Skeletal muscle tissue (tissue), 3 donors: ENCODE measurements at regions not wholly inside any gene's neighbourhood (a gene's known extent, or its start where the extent isn't known, plus 50 kb on each side); places are given as distances from the start of the nearest gene placed in this dataset.

Source experiments
- H3K27ac ChIP-seq: one replicate; pipeline ENCODE4 v1.7.0; 2013; ENCODE audit warnings: mild to moderate bottlenecking, low read depth, low read length, inconsistent platforms
- H3K27me3 ChIP-seq, 3 donors: one replicate each; pipeline ENCODE4 v1.7.0; 2013; ENCODE audit warnings: low read length in 3 of 3; ENCODE audit not compliant: control insufficient read depth in 3 of 3, insufficient read depth in 3 of 3
- H3K36me3 ChIP-seq, 3 donors: one replicate each; pipeline ENCODE4 v1.7.0; 2013; ENCODE audit warnings: low read length in 3 of 3; ENCODE audit not compliant: control insufficient read depth in 3 of 3, insufficient read depth in 3 of 3
- H3K4me1 ChIP-seq, 3 donors: one replicate each; pipeline ENCODE4 v1.7.0; 2013; ENCODE audit warnings: low read length in 3 of 3, mild to moderate bottlenecking in 3 of 3; ENCODE audit not compliant: control insufficient read depth in 3 of 3, insufficient read depth in 3 of 3
- H3K4me3 ChIP-seq, 3 donors: one replicate each; pipeline ENCODE4 v1.7.0; 2013; ENCODE audit warnings: low read length in 3 of 3
- H3K9ac ChIP-seq, 3 donors: one replicate each; pipeline ENCODE4 v1.7.0; 2013; ENCODE audit warnings: low read length in 3 of 3, mild to moderate bottlenecking in 3 of 3, moderate library complexity in 2 of 3, low read depth in 1 of 3
- H3K9me3 ChIP-seq, 3 donors: one replicate each; pipeline ENCODE4 v1.7.0; 2013; ENCODE audit warnings: low read length in 3 of 3; ENCODE audit not compliant: control insufficient read depth in 3 of 3
- donor health status: Osteomylitis.

DNA sequence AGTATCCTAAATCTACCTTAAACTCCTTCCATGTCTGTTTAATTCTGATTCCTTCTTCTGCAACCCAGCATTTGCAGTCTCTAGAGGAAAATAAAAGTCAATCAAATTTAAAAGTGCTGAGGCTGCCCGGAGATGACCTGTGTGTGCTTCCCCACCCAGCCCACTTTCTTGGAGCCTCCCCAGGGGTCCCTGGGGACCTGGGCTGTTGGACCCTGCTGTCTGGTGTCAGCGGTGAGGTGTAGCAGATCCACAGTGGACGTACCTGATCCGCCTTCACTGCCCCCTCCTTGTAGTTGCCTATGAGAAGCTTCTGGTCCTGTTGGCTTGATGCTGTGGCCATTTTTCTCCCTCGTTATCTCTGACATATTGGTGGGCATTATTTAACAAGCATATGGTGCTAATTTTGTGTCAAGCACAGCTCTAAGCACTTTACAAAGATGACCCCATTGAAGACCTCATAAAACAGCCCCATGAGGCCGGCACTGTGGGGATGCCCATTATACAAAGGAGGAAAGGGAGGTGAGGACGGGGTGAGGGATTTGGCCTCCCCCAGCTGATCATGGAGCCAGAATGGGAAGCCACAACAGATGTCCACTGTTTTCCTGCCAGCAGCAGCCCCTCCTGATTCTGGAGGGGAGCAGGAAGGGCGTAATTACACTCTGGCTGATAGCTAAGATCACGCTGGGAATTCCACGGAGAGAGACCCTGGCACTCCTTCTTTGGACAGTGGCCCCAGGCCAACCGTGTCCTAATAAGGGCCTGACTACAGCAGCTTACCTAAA lies 628.2 kb downstream of the CDH26 start:
- Histone ChIP-seq H3K27me3 (peaks cover 0 to 7% (median 4%) of the 10 kb centered on the region in 3 donors), H3K4me3 (no peak overlapping the region), H3K27ac (no peak overlapping the region), H3K4me1 (no peaks in the 10 kb centered on the region), H3K9ac (no peak overlapping the region), H3K9me3 (no peaks in the 10 kb centered on the region), H3K36me3 (no peaks in the 10 kb centered on the region)

DNA sequence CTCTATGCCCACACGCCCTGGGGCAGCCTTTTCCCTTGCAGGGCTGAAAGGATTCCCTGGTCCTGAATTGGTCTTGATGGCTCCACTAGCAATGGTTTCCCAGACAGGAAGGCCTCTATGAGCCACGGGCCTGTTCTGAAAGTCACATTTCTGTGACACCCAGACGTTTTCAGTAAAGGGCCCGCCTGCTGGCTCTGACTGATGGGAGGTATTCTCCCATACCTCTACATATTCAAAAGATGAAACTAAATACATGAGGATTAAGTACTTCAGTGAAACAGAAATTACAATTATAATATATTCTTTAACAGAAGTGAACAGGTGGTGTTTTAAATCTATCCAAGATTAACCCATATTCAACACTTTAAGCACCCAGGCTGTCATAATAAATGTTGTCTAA lies 629.8 kb downstream of the CDH26 start:
- H3K9ac ChIP-seq, result no peak overlapping the region
- no peak overlapping the region for H3K27ac ChIP-seq
- no peaks in the 10 kb centered on the region for H3K36me3 ChIP-seq
- no peaks in the 10 kb centered on the region for H3K9me3 ChIP-seq
- no peaks in the 10 kb centered on the region for H3K4me1 ChIP-seq
- no peak overlapping the region for H3K4me3 ChIP-seq
- peaks cover 0 to 7% (median 4%) of the 10 kb centered on the region in 3 donors for H3K27me3 ChIP-seq

DNA sequence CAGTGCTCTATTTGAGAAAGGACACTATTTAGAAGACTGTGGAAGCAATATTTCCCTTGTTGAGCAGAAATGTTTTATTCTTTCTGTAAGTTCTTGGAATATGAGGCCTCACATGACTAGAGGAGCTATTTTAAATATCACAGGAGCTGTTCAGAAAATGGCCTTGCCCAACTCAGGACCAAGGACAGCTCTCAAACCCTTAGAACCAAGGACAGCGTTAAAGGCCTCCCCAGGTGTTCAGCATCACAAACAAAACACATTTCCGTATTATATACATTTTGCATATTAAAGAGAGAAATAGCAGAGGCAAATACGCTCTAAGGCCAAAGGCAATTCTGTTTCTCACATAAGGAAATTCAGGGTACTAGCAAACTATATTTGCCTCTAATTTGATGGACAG lies 631.4 kb downstream of the CDH26 start:
- H3K9ac ChIP-seq, result no peak overlapping the region
- no peaks in the 10 kb centered on the region for H3K9me3 ChIP-seq
- H3K36me3 ChIP-seq, result no peaks in the 10 kb centered on the region
- no peak overlapping the region for H3K4me3 ChIP-seq
- no peaks in the 10 kb centered on the region for H3K4me1 ChIP-seq
- H3K27ac ChIP-seq, result no peak overlapping the region
- peaks cover 0 to 5% (median 4%) of the 10 kb centered on the region in 3 donors for H3K27me3 ChIP-seq

DNA sequence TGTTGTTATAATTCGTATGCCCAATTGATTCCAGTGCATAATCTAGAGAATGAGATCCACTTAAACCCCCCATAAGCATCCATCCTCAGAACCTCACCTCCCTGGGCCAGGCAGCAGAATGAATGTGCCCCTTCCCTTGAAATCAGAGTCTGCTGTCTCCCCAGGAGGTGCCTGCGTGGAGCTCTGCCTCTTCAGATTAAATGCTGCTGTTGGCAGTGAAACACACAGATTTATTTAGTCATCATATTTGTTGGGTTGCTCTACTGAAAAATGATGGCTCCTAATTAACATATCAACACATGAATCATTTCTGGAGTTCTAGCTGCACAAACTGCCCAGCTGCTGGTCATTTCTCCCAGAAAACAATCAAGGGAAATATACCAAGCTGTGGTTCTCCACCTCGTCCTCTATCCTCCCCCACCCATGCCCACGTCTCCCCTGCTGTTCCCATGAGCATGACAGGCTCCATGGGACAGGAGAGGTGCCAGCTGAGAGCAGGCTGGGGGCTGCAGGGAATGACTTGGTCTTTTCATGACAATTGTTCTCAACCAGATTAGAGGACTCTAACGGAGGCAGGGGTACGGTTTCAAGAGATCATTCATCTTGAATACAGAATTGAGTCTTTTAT lies 633.1 kb downstream of the CDH26 start:
- no peaks in the 10 kb centered on the region for H3K9me3 ChIP-seq
- H3K27me3 ChIP-seq, result peaks cover 0 to 4% (median 2%) of the 10 kb centered on the region in 3 donors
- no peak overlapping the region for H3K4me3 ChIP-seq
- no peak overlapping the region for H3K9ac ChIP-seq
- no peaks in the 10 kb centered on the region for H3K36me3 ChIP-seq
- no peak overlapping the region for H3K27ac ChIP-seq
- no peaks in the 10 kb centered on the region for H3K4me1 ChIP-seq

DNA sequence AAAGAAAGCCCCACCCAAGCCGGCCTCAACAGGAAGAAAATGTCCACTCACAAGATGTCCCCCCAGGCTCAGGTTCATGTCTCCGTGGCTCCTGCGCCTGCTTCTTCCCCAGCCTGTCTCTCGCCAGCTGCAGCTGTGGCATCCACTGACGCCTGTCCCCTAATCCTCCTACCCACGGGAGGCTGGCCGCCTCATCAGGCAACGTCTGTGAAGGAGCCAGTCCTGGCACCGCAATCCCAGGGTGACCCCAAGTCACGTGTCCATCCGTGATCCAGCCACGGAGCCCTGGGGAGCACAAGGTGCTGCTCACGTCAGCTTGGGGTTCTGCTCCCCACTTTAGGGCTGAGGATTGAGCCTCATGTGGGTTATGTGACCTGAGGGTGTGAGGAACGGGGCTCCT lies 640.3 kb downstream of the CDH26 start:
- H3K9ac ChIP-seq, result no peak overlapping the region

DNA sequence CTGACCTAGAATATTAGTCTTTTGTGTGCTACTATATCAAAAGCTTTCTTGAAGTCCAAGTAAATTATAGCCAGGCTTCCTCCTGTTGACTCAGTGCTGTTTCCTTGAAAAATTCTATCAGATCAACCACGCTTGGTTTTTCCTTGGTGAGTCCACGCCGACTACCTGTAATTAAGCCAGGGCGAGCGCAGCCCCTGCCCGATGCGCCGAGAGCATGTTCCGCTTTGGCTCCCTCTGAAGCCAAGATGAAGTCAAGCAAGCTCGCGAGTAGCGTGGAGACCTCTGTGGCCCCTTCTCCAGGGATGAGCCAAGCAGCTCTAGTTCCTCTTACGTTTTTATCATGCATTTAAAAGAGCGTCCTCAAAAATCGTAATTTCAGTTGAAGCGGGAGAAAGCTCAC lies 641.2 kb downstream of the CDH26 start:
- no peaks in the 10 kb centered on the region for H3K4me1 ChIP-seq
- H3K9ac ChIP-seq, result no peak overlapping the region
- no peak overlapping the region for H3K4me3 ChIP-seq
- H3K9me3 ChIP-seq, result peaks cover 0 to 2% (median 0%) of the 10 kb centered on the region in 3 donors
- no peak overlapping the region for H3K27ac ChIP-seq
- no peaks in the 10 kb centered on the region for H3K36me3 ChIP-seq
- H3K27me3 ChIP-seq, result no peaks in the 10 kb centered on the region

More for the DNA sequence above, 640.3 kb downstream of the CDH26 start:
- Histone ChIP-seq H3K36me3 (no peaks in the 10 kb centered on the region), H3K4me3 (no peak overlapping the region), H3K27ac (no peak overlapping the region), H3K4me1 (no peaks in the 10 kb centered on the region), H3K9me3 (peaks cover 0 to 2% (median 0%) of the 10 kb centered on the region in 3 donors), H3K27me3 (no peaks in the 10 kb centered on the region)

DNA sequence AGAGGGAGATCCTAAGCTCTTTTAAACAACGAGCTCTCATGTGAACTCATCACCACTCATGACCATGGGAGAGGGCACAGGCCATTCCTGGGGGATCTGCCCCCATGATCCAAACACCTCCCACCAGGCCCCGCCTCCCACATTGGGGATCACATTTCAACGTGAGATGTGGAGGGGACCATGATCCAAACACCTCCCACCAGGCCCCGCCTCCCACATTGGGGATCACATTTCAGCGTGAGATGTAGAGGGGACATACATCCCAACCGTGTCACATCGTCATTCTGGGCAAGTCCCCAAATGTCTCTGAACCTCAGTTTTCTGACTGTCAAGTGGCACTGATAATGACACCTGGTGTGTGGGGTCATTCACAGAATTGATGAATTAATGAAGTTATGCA lies 641.8 kb downstream of the CDH26 start:
- H3K9ac ChIP-seq, result no peak overlapping the region
- H3K36me3 ChIP-seq, result no peaks in the 10 kb centered on the region
- no peak overlapping the region for H3K4me3 ChIP-seq
- H3K27ac ChIP-seq, result no peak overlapping the region
- H3K4me1 ChIP-seq, result no peaks in the 10 kb centered on the region
- H3K27me3 ChIP-seq, result no peaks in the 10 kb centered on the region
- peaks cover 0 to 2% (median 0%) of the 10 kb centered on the region in 3 donors for H3K9me3 ChIP-seq

DNA sequence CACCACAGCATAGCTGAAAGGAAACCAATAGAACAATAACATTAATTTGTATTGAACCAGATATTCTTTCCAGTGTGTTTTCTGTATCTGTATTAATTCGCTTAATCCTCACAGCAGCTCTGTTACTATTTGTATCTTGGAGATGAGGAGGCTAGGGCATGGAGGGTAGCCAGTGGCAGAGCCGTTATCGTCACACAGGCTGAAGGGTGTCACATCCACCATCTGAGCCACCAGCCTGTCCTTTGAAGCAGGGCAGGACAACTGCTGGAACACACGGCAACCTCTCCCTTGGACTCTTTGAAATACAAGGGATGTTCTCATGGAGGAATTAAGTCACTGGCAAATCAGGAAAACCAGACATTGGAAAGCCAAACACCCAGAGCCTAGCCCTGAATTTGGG lies 628.0 kb upstream of the CDH4 start:
- Histone ChIP-seq H3K9ac (no peak overlapping the region), H3K4me1 (no peaks in the 10 kb centered on the region), H3K27ac (no peak overlapping the region), H3K36me3 (no peaks in the 10 kb centered on the region), H3K9me3 (no peaks in the 10 kb centered on the region), H3K27me3 (peaks cover 0 to 8% (median 0%) of the 10 kb centered on the region in 3 donors), H3K4me3 (no peak overlapping the region)

DNA sequence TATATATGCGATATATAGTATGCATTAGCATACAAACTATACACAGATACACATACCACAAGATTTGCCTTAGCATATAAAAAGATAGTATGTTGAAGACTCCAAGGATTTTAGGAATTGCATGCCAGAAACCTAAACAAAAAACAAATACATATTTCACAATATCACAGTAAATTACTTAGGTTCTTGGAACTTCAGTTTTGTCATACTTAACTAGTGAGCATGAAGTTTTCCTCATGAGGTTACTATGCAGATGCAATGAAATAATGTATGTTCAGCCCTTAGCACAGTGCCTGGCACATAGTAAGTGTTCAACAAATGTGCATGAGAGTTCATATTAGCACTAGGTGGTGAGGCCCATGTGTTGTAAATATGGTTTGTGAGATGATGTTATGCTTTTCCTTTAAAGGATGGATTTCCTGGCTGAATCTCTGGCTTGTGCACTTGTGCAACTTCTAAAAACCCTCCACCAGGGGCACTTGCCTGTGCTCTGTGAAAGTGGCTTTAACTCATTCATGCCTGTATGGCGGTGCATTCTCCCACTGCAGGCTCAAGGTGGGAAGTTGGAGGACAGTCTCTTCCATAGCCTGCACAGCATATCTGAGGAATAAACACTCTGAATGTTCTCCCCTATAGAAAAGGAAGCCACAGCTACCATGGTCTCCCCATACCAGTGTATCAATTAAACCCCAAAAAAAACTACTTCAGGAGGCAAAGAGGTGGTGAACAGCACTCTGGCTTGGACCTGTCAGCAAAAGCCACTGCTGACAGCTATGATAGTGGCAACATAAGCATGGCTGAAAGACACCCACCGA lies 624.1 kb upstream of the CDH4 start:
- H3K4me3 ChIP-seq, result no peak overlapping the region
- H3K4me1 ChIP-seq, result no peaks in the 10 kb centered on the region
- H3K36me3 ChIP-seq, result no peaks in the 10 kb centered on the region
- H3K27ac ChIP-seq, result no peak overlapping the region
- H3K9me3 ChIP-seq, result no peaks in the 10 kb centered on the region
- peaks cover 0 to 4% (median 0%) of the 10 kb centered on the region in 3 donors for H3K27me3 ChIP-seq
- H3K9ac ChIP-seq, result no peak overlapping the region

DNA sequence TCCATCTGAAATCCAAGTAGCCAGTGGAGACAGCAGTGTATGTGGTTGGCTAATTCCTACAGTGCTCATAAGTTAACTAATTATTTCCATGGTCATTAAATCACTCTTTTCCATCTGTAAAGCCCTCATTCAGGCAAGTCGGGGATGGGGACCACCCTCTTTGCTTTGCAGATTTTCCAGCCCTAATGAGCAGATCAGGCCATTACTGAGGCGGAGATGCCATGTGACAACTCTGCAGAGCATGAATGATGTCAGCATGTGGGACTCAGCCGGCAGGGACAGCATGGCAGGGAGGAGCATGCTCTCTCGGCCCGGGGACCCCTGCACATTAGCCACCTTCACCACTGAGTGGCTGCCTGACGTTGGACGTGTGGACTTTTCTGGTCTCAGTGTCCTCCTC lies 623.3 kb upstream of the CDH4 start:
- no peaks in the 10 kb centered on the region for H3K36me3 ChIP-seq
- H3K4me3 ChIP-seq, result no peak overlapping the region
- H3K9ac ChIP-seq, result no peak overlapping the region
- H3K4me1 ChIP-seq, result no peaks in the 10 kb centered on the region
- H3K9me3 ChIP-seq, result no peaks in the 10 kb centered on the region
- H3K27ac ChIP-seq, result no peak overlapping the region
- H3K27me3 ChIP-seq, result peaks cover 0 to 4% (median 0%) of the 10 kb centered on the region in 3 donors
